ENCODE measurements at regions not wholly inside any gene's neighbourhood (a gene's known extent, or its start where the extent isn't known, plus 50 kb on each side); places are given as distances from the start of the nearest gene placed in this dataset.

- Histone ChIP-seq H3K79me2 (ENCODE audit: insufficient read depth, low read length) (no peaks in the 10 kb centered on the region), H3F3A (ENCODE audit: low read depth) (peaks cover 6% of the 10 kb centered on the region; the same call in 1 of the 2 replicates), H3K27me3 (ENCODE audit: insufficient read depth, low read length, poor library complexity, severe bottlenecking) (no peaks in the 10 kb centered on the region), H2AFZ (ENCODE audit: low read length) (no peak overlapping the region), H3K9me2 (replicated peaks; ENCODE audit: low read depth, low read length) (no peaks in the 10 kb centered on the region), H3K9me3 (ENCODE audit: insufficient read depth, low read depth, low read length) (no peaks in the 10 kb centered on the region), H3K4me1 (ENCODE audit: insufficient read depth, low read length, poor library complexity, severe bottlenecking) (peaks cover 83% of the 10 kb centered on the region), H3K4me2 (ENCODE audit: low read depth, low read length, poor library complexity, severe bottlenecking) (peak overlapping the region; percentile 61), H3K36me3 (ENCODE audit: insufficient read depth, low read length) (no peaks in the 10 kb centered on the region), H4K20me1 (ENCODE audit: insufficient read depth, low read length, poor library complexity, severe bottlenecking) (no peaks in the 10 kb centered on the region), H3K4me3 (ENCODE audit: low read length, poor library complexity, severe bottlenecking) (peak overlapping the region; percentile 39), H3K9ac (ENCODE audit: low read depth, low read length, poor library complexity, severe bottlenecking) (peak overlapping the region; percentile 64)
- TF ChIP-seq EZH2phosphoT487 (IDR thresholded peaks at IDR 0.05; ENCODE audit: borderline replicate concordance): no peak
- no peak for TF ChIP-seq CTCF (conservative IDR thresholded peaks at IDR 0.05; ENCODE audit: low read length)
Observed at GRCh38 chr2:8477552-8478470, 204.0 kb upstream of the ID2 start.

GRCh38 chr2:8478471-8478793, 203.4 kb upstream of the ID2 start:
- Histone ChIP-seq H3K9ac (ENCODE audit: low read depth, low read length, poor library complexity, severe bottlenecking) (peak overlapping the region; percentile 64), H2AFZ (ENCODE audit: low read length) (no peak overlapping the region)
- TF ChIP-seq EZH2phosphoT487 (IDR thresholded peaks at IDR 0.05; ENCODE audit: borderline replicate concordance) (no peak), CTCF (conservative IDR thresholded peaks at IDR 0.05; ENCODE audit: low read length) (no peak)

GRCh38 chr2:8479298-8479697, 202.6 kb upstream of the ID2 start:
- H3K36me3 ChIP-seq (ENCODE audit: insufficient read depth, low read length): no peaks in the 10 kb centered on the region
- peaks cover 6% of the 10 kb centered on the region; the same call in 1 of the 2 replicates for H3F3A ChIP-seq (ENCODE audit: low read depth)
- H3K9me3 ChIP-seq (ENCODE audit: insufficient read depth, low read depth, low read length): no peaks in the 10 kb centered on the region
- H3K4me1 ChIP-seq (ENCODE audit: insufficient read depth, low read length, poor library complexity, severe bottlenecking): peaks cover 80% of the 10 kb centered on the region
- no peaks in the 10 kb centered on the region for H3K9me2 ChIP-seq (replicated peaks; ENCODE audit: low read depth, low read length)
- no peaks in the 10 kb centered on the region for H4K20me1 ChIP-seq (ENCODE audit: insufficient read depth, low read length, poor library complexity, severe bottlenecking)
- no peak for TF ChIP-seq EZH2phosphoT487 (IDR thresholded peaks at IDR 0.05; ENCODE audit: borderline replicate concordance)
- TF ChIP-seq CTCF (conservative IDR thresholded peaks at IDR 0.05; ENCODE audit: low read length): no peak
- no peaks in the 10 kb centered on the region for H3K27me3 ChIP-seq (ENCODE audit: insufficient read depth, low read length, poor library complexity, severe bottlenecking)
- H3K9ac ChIP-seq (ENCODE audit: low read depth, low read length, poor library complexity, severe bottlenecking): peak overlapping the region; percentile 65
- H2AFZ ChIP-seq (ENCODE audit: low read length): no peak overlapping the region
- H3K4me2 ChIP-seq (ENCODE audit: low read depth, low read length, poor library complexity, severe bottlenecking): peak overlapping the region; percentile 46
- H3K79me2 ChIP-seq (ENCODE audit: insufficient read depth, low read length): no peaks in the 10 kb centered on the region
- H3K4me3 ChIP-seq (ENCODE audit: low read length, poor library complexity, severe bottlenecking): no peak overlapping the region

More at GRCh38 chr2:8478471-8478793, 203.4 kb upstream of the ID2 start:
- no peaks in the 10 kb centered on the region for H3K9me2 ChIP-seq (replicated peaks; ENCODE audit: low read depth, low read length)
- peaks cover 80% of the 10 kb centered on the region for H3K4me1 ChIP-seq (ENCODE audit: insufficient read depth, low read length, poor library complexity, severe bottlenecking)
- H3F3A ChIP-seq (ENCODE audit: low read depth): peaks cover 6% of the 10 kb centered on the region; the same call in 1 of the 2 replicates
- H3K4me2 ChIP-seq (ENCODE audit: low read depth, low read length, poor library complexity, severe bottlenecking): peak overlapping the region; percentile 61
- H3K4me3 ChIP-seq (ENCODE audit: low read length, poor library complexity, severe bottlenecking): no peak overlapping the region
- no peaks in the 10 kb centered on the region for H3K36me3 ChIP-seq (ENCODE audit: insufficient read depth, low read length)
- no peaks in the 10 kb centered on the region for H4K20me1 ChIP-seq (ENCODE audit: insufficient read depth, low read length, poor library complexity, severe bottlenecking)
- H3K9me3 ChIP-seq (ENCODE audit: insufficient read depth, low read depth, low read length): no peaks in the 10 kb centered on the region
- no peaks in the 10 kb centered on the region for H3K27me3 ChIP-seq (ENCODE audit: insufficient read depth, low read length, poor library complexity, severe bottlenecking)
- H3K79me2 ChIP-seq (ENCODE audit: insufficient read depth, low read length): no peaks in the 10 kb centered on the region

Measured in Loucy (cell line).